Lung microvascular endothelial cell (primary cell): ENCODE measurements at regions not wholly inside any gene's neighbourhood (a gene's known extent, or its start where the extent isn't known, plus 50 kb on each side); places are given as distances from the start of the nearest gene placed in this dataset.

ENCODE experiments used
- DNase-seq, 2 donors: peaks; one replicate each; pipeline versions ENCODE4 v3.0.0 to v3.0.0-alpha.2; 2010; ENCODE audit warnings: low read depth in 2 of 2

- DNase-seq: no peak
These were observed 203.3 kb downstream of the COG6 start for GRCh38 chr13:39858794-39859193.

- DNase-seq: no peak
These were observed 204.4 kb downstream of the COG6 start for GRCh38 chr13:39859898-39860297.

GRCh38 chr13:39862900-39863299, 207.4 kb downstream of the COG6 start:
- peak in 1 of 2 donors; percentile 72 for DNase-seq

GRCh38 chr13:39864221-39864620, 208.8 kb downstream of the COG6 start:
- peak in 1 of 2 donors; percentile 77 for DNase-seq

- DNase-seq: no peak
These were observed 211.3 kb downstream of the COG6 start for GRCh38 chr13:39866722-39867121.

- peak in 1 of 2 donors; percentile 8 for DNase-seq
These were observed 212.3 kb downstream of the COG6 start for GRCh38 chr13:39867807-39868206.

GRCh38 chr13:39870197-39870747, 214.8 kb downstream of the COG6 start:
- peak in 1 of 2 donors; percentile 35 for DNase-seq

GRCh38 chr13:39874331-39875053, 219.0 kb downstream of the COG6 start:
- DNase-seq: peak; percentile 63 to 83

- peak; percentile 80 to 94 for DNase-seq
These were observed 219.9 kb downstream of the COG6 start for GRCh38 chr13:39875111-39875987.

- DNase-seq: peak in 1 of 2 donors; percentile 95
These were observed 220.8 kb downstream of the COG6 start for GRCh38 chr13:39876258-39876657.

GRCh38 chr13:39877134-39877533, 221.7 kb downstream of the COG6 start:
- DNase-seq: peak in 1 of 2 donors; percentile 56

GRCh38 chr13:39879286-39880035, 224.0 kb downstream of the COG6 start:
- peak; percentile 42 to 77 for DNase-seq

- DNase-seq: no peak
These were observed 225.9 kb downstream of the COG6 start for GRCh38 chr13:39881383-39881782.

GRCh38 chr13:39881887-39882286, 226.4 kb downstream of the COG6 start:
- peak; percentile 48 to 73 for DNase-seq

GRCh38 chr13:39884166-39884565, 228.7 kb downstream of the COG6 start:
- DNase-seq: no peak

- no peak for DNase-seq
These were observed 230.9 kb downstream of the COG6 start for GRCh38 chr13:39886336-39886735.

GRCh38 chr13:39887387-39887786, 231.9 kb downstream of the COG6 start:
- DNase-seq: peak in 1 of 2 donors; percentile 34

GRCh38 chr13:39888865-39889810, 233.7 kb downstream of the COG6 start:
- DNase-seq: peak; percentile 9 to 49

- DNase-seq: no peak
These were observed 235.1 kb downstream of the COG6 start for GRCh38 chr13:39890537-39890936.
